Activated naive CD4-positive, alpha-beta T cell treated with anti-CD3 and anti-CD28 coated beads, Interleukin-2, amount 10 ng/mL, durations not matched to agents 7 days and 5 days (primary cell): ENCODE measurements at regions not wholly inside any gene's neighbourhood (a gene's known extent, or its start where the extent isn't known, plus 50 kb on each side); places are given as distances from the start of the nearest gene placed in this dataset.

Experiments used
- CTCF ChIA-PET: fragments of 350-600 bp; sonication (Branson Sonifier 250); formaldehyde crosslinking; loops from one replicate; lab custom pipeline; 2021; ENCODE audit warnings: antibody characterized with exemption; lab: Charles Lee
- DNase-seq: peaks from one replicate; pipeline ENCODE4 v3.0.0-alpha.2; 2020
- H3K27ac Mint-ChIP-seq: one replicate; pipeline ENCODE4 v1.8.0; 2021; ENCODE audit warnings: mild to moderate bottlenecking, moderate library complexity, mixed read lengths
- H3K27me3 Mint-ChIP-seq: one replicate; pipeline ENCODE4 v1.8.0; 2021; ENCODE audit warnings: mild to moderate bottlenecking, mixed read lengths
- H3K36me3 Mint-ChIP-seq: one replicate; pipeline ENCODE4 v1.8.0; 2021; ENCODE audit warnings: mixed read lengths
- H3K4me1 Mint-ChIP-seq: one replicate; pipeline ENCODE4 v1.8.0; 2021; ENCODE audit warnings: mixed read lengths
- H3K4me3 Mint-ChIP-seq: one replicate; pipeline ENCODE4 v1.8.0; 2021; ENCODE audit warnings: mild to moderate bottlenecking, moderate library complexity, mixed read lengths
- H3K9me3 Mint-ChIP-seq: one replicate; pipeline ENCODE4 v1.8.0; 2021; ENCODE audit warnings: mixed read lengths

GRCh38 chr4:185902654-185903053, 90.7 kb upstream of the SORBS2 start:
- Mint-ChIP-seq H3K27me3 (no peaks in the 10 kb centered on the region), H3K36me3 (no peaks in the 10 kb centered on the region), H3K4me1 (no peaks in the 10 kb centered on the region), H3K9me3 (no peaks in the 10 kb centered on the region), H3K4me3 (no peak overlapping the region), H3K27ac (no peak overlapping the region)
- CTCF ChIA-PET: no interaction called here
- no peak for DNase-seq

DNA sequence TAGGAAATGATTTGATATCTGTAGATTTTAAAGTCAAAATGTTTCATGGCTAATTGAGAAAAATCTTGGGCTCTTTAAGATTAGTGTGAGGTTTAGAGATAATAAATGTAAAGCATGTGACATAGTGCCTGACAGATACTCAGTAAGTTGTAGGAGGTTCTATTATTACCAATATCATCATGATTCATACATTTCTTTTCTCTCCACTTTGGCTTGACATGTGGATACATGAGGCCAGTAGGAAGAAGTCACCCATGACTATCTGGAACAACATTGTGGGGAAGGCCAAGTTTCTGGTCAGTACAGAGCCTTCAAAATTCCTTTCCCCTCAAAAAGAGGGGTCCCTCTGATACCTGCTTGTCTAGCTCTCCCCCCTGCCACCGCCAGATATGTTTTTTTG, 91.2 kb upstream of the SORBS2 start:
- no peaks in the 10 kb centered on the region for H3K36me3 Mint-ChIP-seq
- H3K27ac Mint-ChIP-seq: no peak overlapping the region
- no peaks in the 10 kb centered on the region for H3K4me1 Mint-ChIP-seq
- no peak overlapping the region for H3K4me3 Mint-ChIP-seq
- CTCF ChIA-PET: no interaction called here
- H3K27me3 Mint-ChIP-seq: no peaks in the 10 kb centered on the region
- H3K9me3 Mint-ChIP-seq: no peaks in the 10 kb centered on the region
- DNase-seq: no peak

- H3K9me3 Mint-ChIP-seq: no peaks in the 10 kb centered on the region
- no peak for DNase-seq
- no peak overlapping the region for H3K4me3 Mint-ChIP-seq
- no peaks in the 10 kb centered on the region for H3K27me3 Mint-ChIP-seq
- no peaks in the 10 kb centered on the region for H3K4me1 Mint-ChIP-seq
- no peaks in the 10 kb centered on the region for H3K36me3 Mint-ChIP-seq
- CTCF ChIA-PET: no interaction called here
- no peak overlapping the region for H3K27ac Mint-ChIP-seq
Observed at GRCh38 chr4:185904381-185904780, 92.4 kb upstream of the SORBS2 start.

- no peaks in the 10 kb centered on the region for H3K4me1 Mint-ChIP-seq
- H3K27me3 Mint-ChIP-seq: no peaks in the 10 kb centered on the region
- H3K27ac Mint-ChIP-seq: no peak overlapping the region
- H3K4me3 Mint-ChIP-seq: no peak overlapping the region
- H3K9me3 Mint-ChIP-seq: no peaks in the 10 kb centered on the region
- no peak for DNase-seq
- CTCF ChIA-PET: no interaction called here
- H3K36me3 Mint-ChIP-seq: no peaks in the 10 kb centered on the region
Observed at GRCh38 chr4:185909972-185910371, 98.0 kb upstream of the SORBS2 start.

- H3K36me3 Mint-ChIP-seq: no peaks in the 10 kb centered on the region
- no peaks in the 10 kb centered on the region for H3K4me1 Mint-ChIP-seq
- no peaks in the 10 kb centered on the region for H3K27me3 Mint-ChIP-seq
- CTCF ChIA-PET: no interaction called here
- no peak overlapping the region for H3K4me3 Mint-ChIP-seq
- DNase-seq: no peak
- H3K9me3 Mint-ChIP-seq: no peaks in the 10 kb centered on the region
- H3K27ac Mint-ChIP-seq: no peak overlapping the region
Observed at GRCh38 chr4:185911556-185912064, 99.6 kb upstream of the SORBS2 start.

- Mint-ChIP-seq H3K4me3 (no peak overlapping the region), H3K27me3 (no peaks in the 10 kb centered on the region), H3K9me3 (no peaks in the 10 kb centered on the region), H3K27ac (no peak overlapping the region), H3K36me3 (no peaks in the 10 kb centered on the region), H3K4me1 (no peaks in the 10 kb centered on the region)
- no peak for DNase-seq
- CTCF ChIA-PET: no interaction called here
Observed at GRCh38 chr4:185912779-185913178, 100.8 kb upstream of the SORBS2 start.

DNA sequence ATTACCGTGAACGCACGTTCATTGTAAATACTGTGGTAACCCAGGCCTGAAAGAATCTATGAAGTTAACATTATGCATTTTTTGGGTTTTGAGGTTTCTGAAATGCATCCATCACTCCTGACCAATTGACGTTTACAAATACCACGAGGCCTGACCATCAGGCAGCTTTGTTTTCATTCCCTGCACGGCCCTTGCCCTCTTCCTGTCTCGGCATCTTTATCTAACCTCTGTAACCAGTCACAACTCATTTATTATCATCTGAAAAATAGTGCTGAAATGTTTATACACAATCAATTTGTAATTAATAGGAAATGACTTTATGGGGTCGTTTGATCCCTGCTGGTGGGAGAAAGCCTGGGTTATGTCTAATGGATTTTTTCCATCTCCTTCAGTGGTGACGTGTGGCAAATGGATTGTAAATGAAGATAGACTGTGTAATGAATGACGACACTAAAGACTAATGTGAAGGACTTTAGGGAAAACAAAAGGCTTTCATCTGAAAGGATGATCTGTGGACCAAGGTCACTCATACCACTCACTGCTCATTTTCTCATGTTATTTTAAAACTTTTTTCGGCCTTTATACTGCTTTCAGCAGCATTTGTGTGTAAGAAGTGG, 102.7 kb upstream of the SORBS2 start:
- DNase-seq: no peak
- H3K27ac Mint-ChIP-seq: no peak overlapping the region
- no peak overlapping the region for H3K4me3 Mint-ChIP-seq

GRCh38 chr4:185915271-185915670, 103.3 kb upstream of the SORBS2 start:
- no peaks in the 10 kb centered on the region for H3K36me3 Mint-ChIP-seq
- CTCF ChIA-PET: no interaction called here
- no peak for DNase-seq
- no peaks in the 10 kb centered on the region for H3K4me1 Mint-ChIP-seq
- H3K27ac Mint-ChIP-seq: no peak overlapping the region
- no peaks in the 10 kb centered on the region for H3K9me3 Mint-ChIP-seq
- no peak overlapping the region for H3K4me3 Mint-ChIP-seq
- no peaks in the 10 kb centered on the region for H3K27me3 Mint-ChIP-seq

More for the DNA sequence above, 102.7 kb upstream of the SORBS2 start:
- H3K4me1 Mint-ChIP-seq: no peaks in the 10 kb centered on the region
- H3K27me3 Mint-ChIP-seq: no peaks in the 10 kb centered on the region
- no peaks in the 10 kb centered on the region for H3K9me3 Mint-ChIP-seq
- no peaks in the 10 kb centered on the region for H3K36me3 Mint-ChIP-seq
- CTCF ChIA-PET: no interaction called here

DNA sequence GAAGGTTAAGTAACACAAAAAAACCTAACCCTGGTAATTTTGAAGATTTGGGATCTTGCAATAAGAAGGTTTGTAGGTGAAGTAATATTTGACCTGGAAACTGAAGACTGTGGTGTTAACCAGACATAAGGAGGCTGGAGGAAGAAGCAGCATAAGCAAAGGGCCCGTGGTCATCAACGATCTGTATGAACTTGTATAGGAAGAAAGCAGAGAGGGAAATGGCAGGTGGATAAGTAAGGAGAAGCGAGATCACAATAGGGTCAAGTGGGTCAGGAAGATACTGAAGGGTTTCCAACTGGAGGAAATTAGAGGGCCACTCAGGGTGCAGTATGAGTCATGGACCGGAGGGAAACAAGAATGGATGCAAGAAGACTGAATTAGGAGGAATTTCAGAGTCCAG, 103.8 kb upstream of the SORBS2 start:
- CTCF ChIA-PET: no interaction called here
- no peak for DNase-seq
- Mint-ChIP-seq H3K27ac (no peak overlapping the region), H3K36me3 (no peaks in the 10 kb centered on the region), H3K4me1 (no peaks in the 10 kb centered on the region), H3K4me3 (no peak overlapping the region), H3K27me3 (no peaks in the 10 kb centered on the region), H3K9me3 (no peaks in the 10 kb centered on the region)

- no peak for DNase-seq
- Mint-ChIP-seq H3K9me3 (no peaks in the 10 kb centered on the region), H3K4me3 (no peak overlapping the region), H3K36me3 (no peaks in the 10 kb centered on the region), H3K27me3 (no peaks in the 10 kb centered on the region), H3K27ac (no peak overlapping the region), H3K4me1 (no peaks in the 10 kb centered on the region)
- CTCF ChIA-PET: no interaction called here
Observed at GRCh38 chr4:185916231-185916630, 104.2 kb upstream of the SORBS2 start.

DNA sequence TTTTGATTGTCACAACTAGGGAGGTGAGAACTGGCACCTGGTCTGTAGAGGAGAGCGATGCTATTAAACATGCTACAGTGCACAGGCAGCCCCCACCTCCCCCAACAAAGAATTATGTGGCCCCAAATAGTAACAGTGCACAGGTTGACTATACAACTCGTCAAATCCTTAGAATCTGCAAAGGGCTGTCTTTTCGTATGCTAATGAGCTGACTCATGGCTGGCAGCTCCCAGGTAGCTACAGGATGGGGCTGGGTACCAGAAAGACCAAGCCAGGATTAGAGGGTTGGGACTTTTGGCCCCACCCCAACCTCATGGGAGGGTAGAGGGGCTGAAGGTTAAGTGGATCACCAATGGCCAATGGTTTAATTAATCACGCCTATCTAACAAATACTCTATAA, 104.7 kb upstream of the SORBS2 start:
- H3K4me1 Mint-ChIP-seq: no peaks in the 10 kb centered on the region
- CTCF ChIA-PET: no interaction called here

DNA sequence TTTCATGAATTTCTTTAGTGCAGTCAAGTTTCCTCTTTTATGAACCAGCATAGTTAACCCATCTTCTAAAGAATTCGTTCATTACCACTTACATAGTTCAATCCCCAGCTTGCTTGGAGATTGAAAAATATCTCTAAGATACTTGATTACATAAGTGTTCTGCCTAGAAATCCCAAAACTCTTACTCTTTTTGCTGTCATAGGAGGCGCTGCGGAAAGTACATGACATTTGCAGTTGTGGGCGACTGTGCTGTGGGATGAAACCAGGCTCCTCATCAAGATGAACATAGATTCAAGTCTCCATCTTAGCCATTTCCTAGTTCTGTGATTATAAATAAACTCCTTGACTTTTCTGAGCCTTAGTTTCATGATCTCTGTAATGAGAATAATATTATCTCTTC, 107.1 kb upstream of the SORBS2 start:
- Mint-ChIP-seq H3K27ac (no peak overlapping the region), H3K36me3 (no peaks in the 10 kb centered on the region), H3K27me3 (peaks cover 3% of the 10 kb centered on the region), H3K4me1 (no peaks in the 10 kb centered on the region), H3K4me3 (no peak overlapping the region), H3K9me3 (no peaks in the 10 kb centered on the region)
- DNase-seq: no peak
- CTCF ChIA-PET: no interaction called here

More for the DNA sequence above, 104.7 kb upstream of the SORBS2 start:
- H3K36me3 Mint-ChIP-seq: no peaks in the 10 kb centered on the region
- H3K9me3 Mint-ChIP-seq: no peaks in the 10 kb centered on the region
- H3K4me3 Mint-ChIP-seq: no peak overlapping the region
- H3K27me3 Mint-ChIP-seq: no peaks in the 10 kb centered on the region
- no peak overlapping the region for H3K27ac Mint-ChIP-seq
- no peak for DNase-seq

GRCh38 chr4:185920171-185920570, 108.2 kb upstream of the SORBS2 start:
- Mint-ChIP-seq H3K4me3 (no peak overlapping the region), H3K36me3 (no peaks in the 10 kb centered on the region), H3K9me3 (no peaks in the 10 kb centered on the region), H3K27ac (no peak overlapping the region), H3K27me3 (peaks cover 3% of the 10 kb centered on the region), H3K4me1 (no peaks in the 10 kb centered on the region)
- no peak for DNase-seq
- CTCF ChIA-PET: no interaction called here

DNA sequence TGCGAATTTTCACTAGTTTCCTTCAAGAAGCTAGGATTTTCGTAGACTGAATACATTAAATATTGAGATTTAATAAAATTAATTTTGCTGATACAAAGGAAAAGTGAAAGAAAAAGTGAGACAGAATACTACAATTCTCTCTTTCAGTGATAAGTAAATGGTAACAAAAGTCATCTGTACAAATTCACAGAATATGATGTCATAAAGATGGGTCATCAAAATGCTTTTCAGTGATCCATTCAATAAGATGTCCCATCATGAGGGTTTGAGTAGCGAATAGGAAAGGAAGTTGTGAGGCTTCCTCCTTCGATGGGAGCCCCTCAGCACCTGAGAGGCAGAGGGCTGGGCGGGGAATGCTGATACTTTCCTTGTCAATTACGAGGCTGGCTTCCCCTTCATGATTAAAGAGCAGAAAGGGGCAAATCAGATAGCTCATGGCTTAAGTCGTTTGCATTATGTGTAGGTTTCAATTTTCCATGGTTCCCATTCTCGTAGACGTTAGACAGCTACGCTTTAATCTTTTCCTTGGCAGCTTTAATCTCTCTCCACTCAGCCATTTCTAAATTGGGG, 108.8 kb upstream of the SORBS2 start:
- DNase-seq: no peak
- Mint-ChIP-seq H3K27me3 (peaks cover 3% of the 10 kb centered on the region), H3K36me3 (no peaks in the 10 kb centered on the region), H3K9me3 (no peaks in the 10 kb centered on the region), H3K4me3 (no peak overlapping the region), H3K27ac (no peak overlapping the region), H3K4me1 (no peaks in the 10 kb centered on the region)
- CTCF ChIA-PET: no interaction called here
